K562 (cell line): ENCODE measurements at regions not wholly inside any gene's neighbourhood (a gene's known extent, or its start where the extent isn't known, plus 50 kb on each side); places are given as distances from the start of the nearest gene placed in this dataset.

Experiments
- ATAC-seq: fragments of 200-7000 bp; cut with Tn5 transposase; 3 replicates; pipeline ENCODE4 v1.9.1; 2020; ENCODE audit warnings: moderate library complexity
- BruUV-seq: library from RNA; stranded (reverse); fragments of 400-500 nt; replicated peaks from 2 replicates; lab custom pipeline; 2021; lab: Mats Ljungman, UMichigan
- CTCF ChIA-PET: fragments of 300-600 bp; formaldehyde crosslinking; extraction: SDS; loops from one replicate; lab custom pipeline; 2021; ENCODE audit warnings: low intra/inter-chr PET ratio; lab: Yijun Ruan, JAX
- POLR2A ChIA-PET: fragments of 300-600, 350-650 bp; sonication (Branson Sonifier 250); formaldehyde crosslinking; extraction: SDS; loops from one replicate; lab custom pipeline; 2021; ENCODE audit warnings: antibody characterized with exemption, inconsistent platforms; lab: Yijun Ruan, JAX
- DNase-seq, 4 experiments: peaks; one replicate each; pipeline versions ENCODE4 v3.0.0 to v3.0.0-alpha.2; 2011 to 2018; ENCODE audit warnings: low spot score in 3 of 4, mixed read lengths in 3 of 4; ENCODE audit errors: extremely low read depth in 1 of 4
- FAIRE-seq: peaks from 2 replicates; lab custom pipeline; 2011; peaks lifted over from hg19 to GRCh38; lab: Jason Lieb, UNC
- H2AFZ ChIP-seq: 2 replicates; pipeline ENCODE4 v1.6.0; 2011; ENCODE audit warnings: low read depth, low read length, control low read depth, inconsistent platforms
- H3K27ac ChIP-seq: fragments of 200-600 bp; 3 replicates; pipeline ENCODE4 v1.8.0; 2011; ENCODE audit warnings: low read depth, mild to moderate bottlenecking, control low read depth, inconsistent platforms, low read length, moderate library complexity, mixed read lengths; ENCODE audit errors: extremely low read depth
- H3K27me3 ChIP-seq, 2 experiments: fragments of 300-600 bp in 1 of 2; 2 replicates in 1 of 2; 3 replicates in 1 of 2; pipeline versions ENCODE4 v1.6.0 to v1.8.0; 2011; ENCODE audit warnings: inconsistent platforms in 2 of 2, low read length in 2 of 2, mild to moderate bottlenecking in 1 of 2, mixed read lengths in 1 of 2, moderate library complexity in 1 of 2; ENCODE audit not compliant: control insufficient read depth in 2 of 2, insufficient read depth in 2 of 2
- H3K36me3 ChIP-seq: fragments of 300-600 bp; 3 replicates; pipeline ENCODE4 v1.8.0; 2011; ENCODE audit warnings: mild to moderate bottlenecking, low read length, inconsistent platforms; ENCODE audit not compliant: control insufficient read depth, insufficient read depth
- H3K4me1 ChIP-seq, 2 experiments: fragments of 200-600 bp in 1 of 2; replicated peaks in 1 of 2; 2 replicates in 1 of 2; 3 replicates in 1 of 2; pipeline versions ENCODE4 v1.5.1 to v1.8.0; 2011; ENCODE audit warnings: inconsistent platforms in 2 of 2, low read length in 2 of 2, mild to moderate bottlenecking in 1 of 2, mixed read lengths in 1 of 2, moderate library complexity in 1 of 2; ENCODE audit not compliant: control insufficient read depth in 2 of 2, insufficient read depth in 2 of 2
- H3K4me2 ChIP-seq: 2 replicates; pipeline ENCODE4 v1.6.1; 2011; ENCODE audit warnings: low read length, control low read depth, inconsistent platforms, mixed read lengths; ENCODE audit not compliant: insufficient read depth
- H3K4me3 ChIP-seq: fragments of 200-600 bp; sonication (generic), shearing (Covaris generic); 2 replicates; pipeline ENCODE4 v1.5.1; 2016; ENCODE audit warnings: control low read depth, inconsistent platforms
- H3K79me2 ChIP-seq: fragments of 200-600 bp; 3 replicates; pipeline ENCODE4 v1.8.0; 2011; ENCODE audit warnings: low read length, inconsistent platforms; ENCODE audit not compliant: control insufficient read depth, insufficient read depth
- H3K9ac ChIP-seq, 2 experiments: 2 replicates each; pipeline versions ENCODE4 v1.6.0 to v1.6.1; 2011; ENCODE audit warnings: low read depth in 2 of 2, low read length in 2 of 2, control low read depth in 1 of 2, inconsistent platforms in 1 of 2, mild to moderate bottlenecking in 1 of 2, mixed read lengths in 1 of 2; ENCODE audit not compliant: insufficient read depth in 1 of 2
- H3K9me1 ChIP-seq: one replicate; pipeline ENCODE4 v1.6.0; 2011; ENCODE audit warnings: inconsistent platforms, mild to moderate bottlenecking, low read length, moderate library complexity; ENCODE audit not compliant: control insufficient read depth, insufficient read depth
- H3K9me3 ChIP-seq: replicated peaks from 2 replicates; pipeline ENCODE4 v1.5.1; 2011; ENCODE audit warnings: low read depth, low read length, inconsistent platforms; ENCODE audit not compliant: control insufficient read depth, insufficient read depth
- H4K20me1 ChIP-seq: replicated peaks from 2 replicates; pipeline ENCODE4 v1.6.1; 2011; ENCODE audit warnings: low read length, inconsistent platforms, mixed read lengths; ENCODE audit not compliant: control insufficient read depth, insufficient read depth
- BCOR ChIP-seq: fragments of 450-650 bp; IDR thresholded peaks from 2 replicates; pipeline ENCODE4 v1.6.1; 2016
- CREBBP ChIP-seq: IDR thresholded peaks from one replicate; pipeline ENCODE4 v1.6.1; 2012; ENCODE audit warnings: low read depth, mild to moderate bottlenecking, control low read depth, inconsistent platforms, low read length
- DACH1 ChIP-seq: fragments of 450-650 bp; IDR thresholded peaks from 2 replicates; pipeline ENCODE4 v1.6.1; 2018; ENCODE audit not compliant: partially characterized antibody
- ETV5 ChIP-seq: sonication (generic); formaldehyde crosslinking; IDR thresholded peaks from 2 replicates; pipeline ENCODE4 v1.4.0; 2020; ENCODE audit warnings: low read depth, mild to moderate bottlenecking, missing genetic modification reagents
- GATA2 ChIP-seq: sonication (generic); formaldehyde crosslinking; IDR thresholded peaks from 2 replicates; pipeline ENCODE4 v1.4.0; 2020; ENCODE audit warnings: mild to moderate bottlenecking, missing genetic modification reagents
- GATAD2B ChIP-seq: fragments of 450-650 bp; IDR thresholded peaks from 2 replicates; pipeline ENCODE4 v1.6.1; 2017; ENCODE audit warnings: mild to moderate bottlenecking, borderline replicate concordance
- KLF10 ChIP-seq: fragments of 250-450 bp; sonication (Bioruptor Pico); IDR thresholded peaks from 2 replicates; pipeline ENCODE4 v1.6.1; 2021; ENCODE audit warnings: matching md5 sums
- MTA1 ChIP-seq: fragments of 450-650 bp; IDR thresholded peaks from 2 replicates; pipeline ENCODE4 v1.6.1; 2017; ENCODE audit warnings: borderline replicate concordance
- OTX1 ChIP-seq: fragments of 450-650 bp; formaldehyde crosslinking; IDR thresholded peaks from 2 replicates; pipeline ENCODE4 v1.4.0; 2022; ENCODE audit warnings: mild to moderate bottlenecking
- RAD51 ChIP-seq: fragments of 450-650 bp; IDR thresholded peaks from 2 replicates; pipeline ENCODE4 v1.7.1; 2016; ENCODE audit warnings: low read depth, mild to moderate bottlenecking, borderline replicate concordance
- SREBF2 ChIP-seq: sonication (generic); formaldehyde crosslinking; IDR thresholded peaks from 2 replicates; pipeline ENCODE4 v1.4.0; 2020; ENCODE audit warnings: mild to moderate bottlenecking, missing genetic modification reagents
- SRF ChIP-seq, 2 experiments: fragments of 250-450, 450-650 bp in 1 of 2; sonication (Bioruptor Pico) in 1 of 2; sonication (generic) in 1 of 2; formaldehyde crosslinking; IDR thresholded peaks; 2 replicates each; pipeline versions ENCODE4 v1.5.0 to v1.5.1; 2020 to 2022; ENCODE audit warnings: mild to moderate bottlenecking in 1 of 2, missing genetic modification reagents in 1 of 2
- ZBTB1 ChIP-seq: sonication (generic); formaldehyde crosslinking; IDR thresholded peaks from 2 replicates; pipeline ENCODE4 v1.8.1; 2023; ENCODE audit warnings: missing genetic modification reagents, low read depth, mild to moderate bottlenecking, borderline replicate concordance
- ZKSCAN8 ChIP-seq: fragments of 200-800 bp; sonication (Bioruptor generic); IDR thresholded peaks from 2 replicates; pipeline ENCODE4 v1.6.1; 2016; ENCODE audit warnings: missing genetic modification characterization, missing compliant biosample characterization
- WGBS: fragments of 100-300 bp; shearing (Covaris generic); methylation state at CpG from one replicate; pipeline ENCODE4 v1.1.6; 2016; ENCODE audit warnings: low coverage, mixed read lengths; ENCODE audit not compliant: insufficient coverage; ENCODE audit errors: missing lambda C conversion rate; 5-methylcytosine and 5-hydroxymethylcytosine counted together
- in situ Hi-C: fragments of 300-500 bp; cut with MboI; formaldehyde crosslinking; loops from 4 replicates; pipeline ENCODE4 v1.15.0; 2018; ENCODE audit warnings: inconsistent platforms, mixed read lengths
- intact Hi-C: fragments of 100-400 bp; cut with micrococcal nuclease; formaldehyde crosslinking; loops from 2 replicates; pipeline ENCODE4 v1.14.2; 2022
- TF ChIP-seq, protein P1 (sequence below): fragments of 450-650 bp; IDR thresholded peaks from 2 replicates; pipeline ENCODE4 v1.6.1; 2016; ENCODE audit warnings: antibody characterized with exemption
- TF ChIP-seq, protein P2 (sequence below): fragments of 450-650 bp; formaldehyde crosslinking; IDR thresholded peaks from 2 replicates; pipeline ENCODE4 v1.4.0; 2022; ENCODE audit warnings: missing genetic modification characterization

DNA sequence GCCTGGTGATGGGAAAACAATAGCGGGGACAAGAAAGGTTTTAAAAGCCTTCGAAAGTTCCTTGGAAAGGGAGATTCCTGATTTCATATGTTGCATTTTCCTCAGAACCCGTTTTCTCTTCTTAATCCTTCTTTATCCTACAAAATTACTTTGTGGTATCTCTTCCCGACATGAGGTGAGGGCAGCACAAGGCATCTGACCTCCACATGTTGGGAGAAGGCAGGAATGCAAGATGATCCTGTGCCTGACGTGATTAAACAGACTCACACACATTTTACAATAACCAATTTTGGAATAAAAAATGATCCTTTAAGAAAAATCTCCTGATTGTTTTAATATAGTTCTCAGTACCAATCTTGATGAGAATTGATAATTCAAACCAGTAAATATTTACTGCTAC, 153.3 kb upstream of the MKLN1 start:
- H3K79me2 ChIP-seq = no peaks in the 10 kb centered on the region
- no peak for ATAC-seq
- no peaks in the 10 kb centered on the region for H3K4me1 ChIP-seq
- no TSS peak for BruUV-seq
- TF ChIP-seq KLF10 (CRISPR knock-in tag) (no peak), SREBF2 (no peak)
- no peak overlapping the region for H3K4me3 ChIP-seq
- H3K9me3 ChIP-seq = no peaks in the 10 kb centered on the region
- no peaks in the 10 kb centered on the region for H3K36me3 ChIP-seq
- no peaks in the 10 kb centered on the region for H3K9me1 ChIP-seq
- WGBS = 14% methylated on average over 5 of the region's 5 CpGs
- H3K9ac ChIP-seq = no peak overlapping the region
- DNase-seq = no peak
- in situ Hi-C loops (no loop called here), intact Hi-C loops (no loop called here)
- no peak overlapping the region for H2AFZ ChIP-seq
- CTCF ChIA-PET = no interaction called here
- no peaks in the 10 kb centered on the region for H4K20me1 ChIP-seq
- POLR2A ChIA-PET = no interaction called here
- FAIRE-seq = no peak
- H3K27ac ChIP-seq = no peak overlapping the region
- H3K27me3 ChIP-seq = peaks cover 16 to 34% of the 10 kb centered on the region in 2 experiments
- no peak overlapping the region for H3K4me2 ChIP-seq

DNA sequence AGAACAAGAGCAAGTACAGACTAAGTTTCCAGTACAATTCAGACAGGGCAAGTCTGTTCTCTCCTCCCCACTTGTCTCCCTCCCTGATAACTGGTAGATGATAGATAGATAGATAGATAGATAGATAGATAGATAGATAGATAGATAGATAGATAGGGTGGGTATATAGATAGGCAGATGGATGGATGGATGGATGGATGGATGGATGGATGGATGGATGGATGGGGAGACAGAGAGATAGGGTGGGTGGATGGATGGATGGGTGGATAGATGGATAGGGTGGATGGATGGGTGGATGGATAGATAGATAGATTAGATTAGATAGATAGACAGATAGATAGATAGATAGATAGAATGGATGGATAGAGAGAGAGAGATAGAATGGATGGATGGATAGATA, 152.8 kb upstream of the MKLN1 start:
- H3K36me3 ChIP-seq = no peaks in the 10 kb centered on the region
- no peak overlapping the region for H2AFZ ChIP-seq
- no peaks in the 10 kb centered on the region for H3K9me1 ChIP-seq
- BruUV-seq = no TSS peak
- POLR2A ChIA-PET = interaction anchor here (3.7 kb wide), 1 partner anchor 10 kb away, joined by 17 read pairs; no protein-coding TSS in a partner anchor
- H3K27me3 ChIP-seq = peaks cover 16 to 32% of the 10 kb centered on the region in 2 experiments
- intact Hi-C loops (no loop called here), in situ Hi-C loops (no loop called here)
- H4K20me1 ChIP-seq = no peaks in the 10 kb centered on the region
- CTCF ChIA-PET = no interaction called here
- no peaks in the 10 kb centered on the region for H3K79me2 ChIP-seq
- H3K4me1 ChIP-seq = no peaks in the 10 kb centered on the region
- ATAC-seq (no peak), FAIRE-seq (no peak), DNase-seq (no peak)
- H3K4me3 ChIP-seq = no peak overlapping the region
- no peak overlapping the region for H3K9ac ChIP-seq
- H3K9me3 ChIP-seq = no peaks in the 10 kb centered on the region
- no peak overlapping the region for H3K4me2 ChIP-seq
- no peak overlapping the region for H3K27ac ChIP-seq
- peak; percentile 98 for TF ChIP-seq DACH1
- peak; percentile 31; the same call in 1 of the 2 replicates for TF ChIP-seq BCOR
- TF ChIP-seq ZKSCAN8 (CRISPR knock-in tag) = no peak
- peak; percentile 76 for TF ChIP-seq MTA1
- no peak for TF ChIP-seq ZBTB1 (CRISPR knock-in tag)
- TF ChIP-seq GATA2 (CRISPR knock-in tag) = 0 out of 2 replicates have a peak, but pooled peaks have one; percentile 14
- peak; percentile 91 for TF ChIP-seq CREBBP
- no peak for TF ChIP-seq SRF (CRISPR knock-in tag; IDR thresholded peaks at IDR 0.05)
- no peak for TF ChIP-seq RAD51
- TF ChIP-seq, protein P1, sequence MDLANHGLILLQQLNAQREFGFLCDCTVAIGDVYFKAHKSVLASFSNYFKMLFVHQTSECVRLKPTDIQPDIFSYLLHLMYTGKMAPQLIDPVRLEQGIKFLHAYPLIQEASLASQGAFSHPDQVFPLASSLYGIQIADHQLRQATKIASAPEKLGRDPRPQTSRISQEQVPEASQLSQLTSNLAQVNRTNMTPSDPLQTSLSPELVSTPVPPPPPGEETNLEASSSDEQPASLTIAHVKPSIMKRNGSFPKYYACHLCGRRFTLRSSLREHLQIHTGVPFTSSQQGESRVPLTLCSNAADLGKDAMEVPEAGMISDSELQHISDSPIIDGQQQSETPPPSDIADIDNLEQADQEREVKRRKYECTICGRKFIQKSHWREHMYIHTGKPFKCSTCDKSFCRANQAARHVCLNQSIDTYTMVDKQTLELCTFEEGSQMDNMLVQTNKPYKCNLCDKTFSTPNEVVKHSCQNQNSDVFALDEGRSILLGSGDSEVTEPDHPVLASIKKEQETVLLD = peak; percentile 77
- TF ChIP-seq, protein P2, sequence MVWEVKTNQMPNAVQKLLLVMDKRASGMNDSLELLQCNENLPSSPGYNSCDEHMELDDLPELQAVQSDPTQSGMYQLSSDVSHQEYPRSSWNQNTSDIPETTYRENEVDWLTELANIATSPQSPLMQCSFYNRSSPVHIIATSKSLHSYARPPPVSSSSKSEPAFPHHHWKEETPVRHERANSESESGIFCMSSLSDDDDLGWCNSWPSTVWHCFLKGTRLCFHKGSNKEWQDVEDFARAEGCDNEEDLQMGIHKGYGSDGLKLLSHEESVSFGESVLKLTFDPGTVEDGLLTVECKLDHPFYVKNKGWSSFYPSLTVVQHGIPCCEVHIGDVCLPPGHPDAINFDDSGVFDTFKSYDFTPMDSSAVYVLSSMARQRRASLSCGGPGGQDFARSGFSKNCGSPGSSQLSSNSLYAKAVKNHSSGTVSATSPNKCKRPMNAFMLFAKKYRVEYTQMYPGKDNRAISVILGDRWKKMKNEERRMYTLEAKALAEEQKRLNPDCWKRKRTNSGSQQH = peak; percentile 48; the same call in 1 of the 2 replicates
- TF ChIP-seq GATAD2B = peak; percentile 56; the same call in 1 of the 2 replicates
- TF ChIP-seq ETV5 (CRISPR knock-in tag) = no peak
- 0 out of 2 replicates have a peak, but pooled peaks have one; percentile 17 for TF ChIP-seq OTX1 (CRISPR knock-in tag)
